ENCODE measurements at regions not wholly inside any gene's neighbourhood (a gene's known extent, or its start where the extent isn't known, plus 50 kb on each side); places are given as distances from the start of the nearest gene placed in this dataset.

DNA sequence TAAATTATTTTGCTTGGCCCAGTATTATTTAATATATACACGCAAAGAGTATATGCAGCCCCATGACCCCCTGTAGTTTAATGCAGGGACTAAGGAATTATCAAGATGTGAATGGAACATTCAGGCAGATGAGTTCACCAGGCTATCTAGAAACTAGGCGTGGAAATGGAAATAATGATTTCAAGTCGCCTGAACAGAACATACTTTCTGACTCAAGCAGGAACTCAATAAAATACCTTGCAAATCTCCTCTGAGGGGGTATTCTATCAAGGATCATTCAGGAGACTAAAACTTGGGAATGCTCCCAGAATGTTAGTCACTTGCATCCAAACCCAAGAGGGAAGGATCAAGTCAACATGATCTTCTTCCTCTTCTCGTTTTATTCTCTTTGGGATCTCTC is 59.6 kb upstream of the RASSF6 start:
- TF ChIP-seq, protein P1, sequence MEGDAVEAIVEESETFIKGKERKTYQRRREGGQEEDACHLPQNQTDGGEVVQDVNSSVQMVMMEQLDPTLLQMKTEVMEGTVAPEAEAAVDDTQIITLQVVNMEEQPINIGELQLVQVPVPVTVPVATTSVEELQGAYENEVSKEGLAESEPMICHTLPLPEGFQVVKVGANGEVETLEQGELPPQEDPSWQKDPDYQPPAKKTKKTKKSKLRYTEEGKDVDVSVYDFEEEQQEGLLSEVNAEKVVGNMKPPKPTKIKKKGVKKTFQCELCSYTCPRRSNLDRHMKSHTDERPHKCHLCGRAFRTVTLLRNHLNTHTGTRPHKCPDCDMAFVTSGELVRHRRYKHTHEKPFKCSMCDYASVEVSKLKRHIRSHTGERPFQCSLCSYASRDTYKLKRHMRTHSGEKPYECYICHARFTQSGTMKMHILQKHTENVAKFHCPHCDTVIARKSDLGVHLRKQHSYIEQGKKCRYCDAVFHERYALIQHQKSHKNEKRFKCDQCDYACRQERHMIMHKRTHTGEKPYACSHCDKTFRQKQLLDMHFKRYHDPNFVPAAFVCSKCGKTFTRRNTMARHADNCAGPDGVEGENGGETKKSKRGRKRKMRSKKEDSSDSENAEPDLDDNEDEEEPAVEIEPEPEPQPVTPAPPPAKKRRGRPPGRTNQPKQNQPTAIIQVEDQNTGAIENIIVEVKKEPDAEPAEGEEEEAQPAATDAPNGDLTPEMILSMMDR (IDR thresholded peaks at IDR 0.05) = no peak
- TF ChIP-seq POLR2AphosphoS5 (IDR thresholded peaks at IDR 0.05) = no peak

Measured in esophagus muscularis mucosa (tissue), 3 donors.